Heart left ventricle (tissue), 13 donors: ENCODE measurements at regions not wholly inside any gene's neighbourhood (a gene's known extent, or its start where the extent isn't known, plus 50 kb on each side); places are given as distances from the start of the nearest gene placed in this dataset.

ENCODE experiments used
- CTCF ChIP-seq, 12 donors: fragments of 200-600 bp; sonication (generic) in 4 of 12; IDR thresholded peaks; one replicate each; pipeline versions ENCODE4 v1.5.0 to v1.8.0; 2018 to 2022; ENCODE audit warnings: antibody characterized with exemption in 12 of 12, mild to moderate bottlenecking in 5 of 12
- POLR2A ChIP-seq, 2 donors: fragments of 450-650 bp; IDR thresholded peaks; one replicate each; pipeline ENCODE4 v1.6.1; 2017; ENCODE audit warnings: antibody characterized with exemption in 2 of 2, mild to moderate bottlenecking in 2 of 2, moderate library complexity in 2 of 2
- donor health status: ischemic (EF 13 %, LVEDD 7.1; RV severe dilation, severe dysfunction).
- donor health status: DM: no; HTN: yes; CAD: no.
- donor health status: DM: no; HTN: no; CAD: no.
- donor health status: ischemic (EF 25% LVEDD 6.9; RV normal size, moderate dysfunction).
- donor health status: ischemic (EF 25% LVEDD 5.7; RV mildly dilated, moderate dysfunction).
- donor health status: ischemic (EF 35%, LVEDD 5.7; RV mildly dilated, moderate dysfunction).
- donor health status: nonischemic (EF 11% LVEDD 7.7; RV severe dilation, severe dysfunction).
- donor health status: DM: yes; HTN: yes; CAD: no.
- donor health status: PGD.
- donor health status: ischemic (EF 29% LVEDD 5.4; RV normal size, mild dysfunction).
- donor health status: nonischemic (EF 23%, LVEDD 6.1; RV moderate dilation, normal function).

- TF ChIP-seq POLR2A (IDR thresholded peaks at IDR 0.05) = no peak
- no peak for TF ChIP-seq CTCF (IDR thresholded peaks at IDR 0.05)
Measured at GRCh38 chr6:43909474-43910148, 139.6 kb downstream of the VEGFA start.
